Kidney glomerular epithelial cell (primary cell): ENCODE measurements at regions not wholly inside any gene's neighbourhood (a gene's known extent, or its start where the extent isn't known, plus 50 kb on each side); places are given as distances from the start of the nearest gene placed in this dataset.

Experiments
- DNase-seq: peaks from one replicate; lab custom pipeline; 2025; lab: John Stamatoyannopoulos, UW

GRCh38 chr2:145652571-145653545, 1132.9 kb upstream of the ZEB2 start:
- peak; percentile 72 for DNase-seq

GRCh38 chr2:145652036-145652435, 1132.1 kb upstream of the ZEB2 start:
- DNase-seq, result no peak

- DNase-seq, result no peak
Measured at GRCh38 chr2:145650226-145650625, 1130.3 kb upstream of the ZEB2 start.

- no peak for DNase-seq
Measured at GRCh38 chr2:145649061-145649460, 1129.1 kb upstream of the ZEB2 start.

- DNase-seq, result no peak
Measured at GRCh38 chr2:145644820-145645302, 1124.9 kb upstream of the ZEB2 start.

GRCh38 chr2:145638675-145639074, 1118.8 kb upstream of the ZEB2 start:
- DNase-seq, result no peak

GRCh38 chr2:145635706-145636427, 1115.9 kb upstream of the ZEB2 start:
- no peak for DNase-seq

GRCh38 chr2:145631561-145631960, 1111.6 kb upstream of the ZEB2 start:
- DNase-seq, result no peak

GRCh38 chr2:145626301-145626700, 1106.4 kb upstream of the ZEB2 start:
- DNase-seq, result no peak

GRCh38 chr2:145625111-145625510, 1105.2 kb upstream of the ZEB2 start:
- no peak for DNase-seq

- DNase-seq, result peak; percentile 22
Measured at GRCh38 chr2:145623136-145623535, 1103.2 kb upstream of the ZEB2 start.

GRCh38 chr2:145622285-145622684, 1102.4 kb upstream of the ZEB2 start:
- no peak for DNase-seq

GRCh38 chr2:145617906-145618305, 1098.0 kb upstream of the ZEB2 start:
- peak; percentile 85 for DNase-seq

GRCh38 chr2:145617420-145617819, 1097.5 kb upstream of the ZEB2 start:
- peak; percentile 83 for DNase-seq

GRCh38 chr2:145615626-145616025, 1095.7 kb upstream of the ZEB2 start:
- no peak for DNase-seq

- DNase-seq, result no peak
Measured at GRCh38 chr2:145609951-145610350, 1090.0 kb upstream of the ZEB2 start.

- DNase-seq, result no peak
Measured at GRCh38 chr2:145601361-145601925, 1081.5 kb upstream of the ZEB2 start.

- no peak for DNase-seq
Measured at GRCh38 chr2:145600811-145601210, 1080.9 kb upstream of the ZEB2 start.

- DNase-seq, result no peak
Measured at GRCh38 chr2:145599756-145600155, 1079.8 kb upstream of the ZEB2 start.

- no peak for DNase-seq
Measured at GRCh38 chr2:145598434-145598833, 1078.5 kb upstream of the ZEB2 start.

GRCh38 chr2:145597809-145598208, 1077.9 kb upstream of the ZEB2 start:
- DNase-seq, result no peak

- no peak for DNase-seq
Measured at GRCh38 chr2:145597006-145597405, 1077.1 kb upstream of the ZEB2 start.

GRCh38 chr2:145596416-145596815, 1076.5 kb upstream of the ZEB2 start:
- no peak for DNase-seq
